ENCODE measurements at regions not wholly inside any gene's neighbourhood (a gene's known extent, or its start where the extent isn't known, plus 50 kb on each side); places are given as distances from the start of the nearest gene placed in this dataset.

- TF ChIP-seq CTCF (IDR thresholded peaks at IDR 0.05; ENCODE audit: insufficient read depth, low read length) (no peak), POLR2AphosphoS5 (IDR thresholded peaks at IDR 0.05; ENCODE audit: low read depth) (no peak), GABPA (IDR thresholded peaks at IDR 0.05; ENCODE audit: low read depth) (no peak)
Measured at GRCh38 chr13:83601539-83601938, 280.7 kb downstream of the SLITRK1 start.

All from HL-60 (cell line).